Hippocampal formation (tissue), 2 donors: ENCODE measurements at regions not wholly inside any gene's neighbourhood (a gene's known extent, or its start where the extent isn't known, plus 50 kb on each side); places are given as distances from the start of the nearest gene placed in this dataset.

ENCODE experiments used
- DNase-seq, 2 donors: peaks; one replicate each; lab custom pipeline; 2025; lab: John Stamatoyannopoulos, UW

DNA sequence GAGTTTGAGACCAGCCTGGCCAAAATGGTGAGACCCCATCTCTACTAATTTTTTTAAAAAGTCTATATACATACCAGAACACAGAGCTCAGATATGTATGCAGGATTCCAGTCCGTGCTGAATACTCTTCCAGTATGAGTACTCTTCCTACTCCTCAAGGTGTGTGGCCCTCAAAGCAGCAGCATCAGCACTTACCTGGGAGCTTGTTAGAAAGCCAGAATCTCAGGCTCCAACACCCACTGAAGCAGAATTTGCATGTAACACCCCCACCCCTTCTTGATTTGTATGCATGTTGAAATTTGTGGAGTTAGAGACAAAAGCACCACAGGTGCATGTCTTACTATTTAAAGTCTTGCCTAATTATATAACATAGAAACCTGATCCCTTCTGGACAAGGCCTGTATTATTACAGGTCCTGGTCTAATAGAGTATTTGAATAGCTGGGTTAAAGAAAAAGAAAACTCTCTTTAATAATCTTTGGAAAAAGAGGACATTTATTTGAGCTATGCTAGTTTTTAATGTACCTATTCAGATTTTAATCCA lies 50.3 kb upstream of the NFE2L2 start:
- DNase-seq: no peak

DNA sequence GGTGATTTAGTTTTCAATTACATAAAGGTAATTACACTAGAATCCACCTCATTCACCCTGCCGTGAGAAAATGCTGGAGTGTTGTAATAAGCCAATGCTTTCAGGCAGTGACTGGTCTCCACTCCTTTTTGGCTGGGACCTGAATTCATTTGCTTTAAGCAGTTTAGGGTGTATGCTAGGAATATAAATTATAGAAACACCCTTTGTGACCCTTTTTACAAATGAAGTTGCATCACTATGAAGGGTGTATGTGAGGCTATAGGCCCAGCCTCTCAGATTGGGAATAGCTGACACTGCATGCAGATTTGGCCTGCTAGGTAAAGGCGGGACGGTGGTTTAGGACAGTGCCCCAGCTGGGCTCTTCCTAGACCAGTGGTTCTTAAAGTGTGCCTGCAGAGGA lies 50.8 kb upstream of the NFE2L2 start:
- no peak for DNase-seq

DNA sequence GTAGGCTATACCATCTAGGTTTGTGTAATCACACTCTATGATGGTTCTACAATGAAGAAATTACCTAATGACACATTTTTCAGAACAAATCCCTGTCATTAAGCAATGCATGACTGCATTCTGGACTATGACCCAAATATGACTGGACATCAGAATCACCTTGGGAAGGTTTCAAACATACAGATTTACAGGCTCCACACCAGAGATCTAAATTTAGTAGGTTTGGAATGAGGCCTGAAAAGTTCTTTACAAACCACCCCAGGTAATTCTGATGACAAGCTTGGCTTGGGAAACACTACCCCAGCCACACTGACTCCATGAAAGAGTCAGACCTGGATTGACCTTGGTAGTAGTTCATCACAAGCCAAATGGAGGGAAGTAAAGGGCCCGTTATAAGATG lies 52.2 kb upstream of the NFE2L2 start:
- DNase-seq: no peak

DNA sequence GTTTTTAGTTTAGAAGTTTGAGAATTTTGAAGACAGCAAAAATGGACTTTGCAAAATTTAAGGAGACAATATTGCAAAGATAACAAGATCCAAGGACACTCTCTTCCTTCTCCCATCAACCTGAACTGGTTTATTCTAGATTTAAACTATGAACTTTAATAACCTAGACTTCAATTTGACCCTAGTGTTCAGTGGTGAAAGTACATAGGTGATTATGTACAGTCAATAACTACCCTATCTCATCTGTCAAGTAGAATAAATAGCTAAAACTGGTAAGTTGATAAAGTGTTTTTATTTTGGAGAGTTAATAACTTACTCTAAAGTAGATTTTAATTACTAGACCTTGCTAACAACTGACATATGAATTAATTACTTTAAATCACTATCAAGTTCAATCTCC lies 52.9 kb upstream of the NFE2L2 start:
- DNase-seq: no peak

DNA sequence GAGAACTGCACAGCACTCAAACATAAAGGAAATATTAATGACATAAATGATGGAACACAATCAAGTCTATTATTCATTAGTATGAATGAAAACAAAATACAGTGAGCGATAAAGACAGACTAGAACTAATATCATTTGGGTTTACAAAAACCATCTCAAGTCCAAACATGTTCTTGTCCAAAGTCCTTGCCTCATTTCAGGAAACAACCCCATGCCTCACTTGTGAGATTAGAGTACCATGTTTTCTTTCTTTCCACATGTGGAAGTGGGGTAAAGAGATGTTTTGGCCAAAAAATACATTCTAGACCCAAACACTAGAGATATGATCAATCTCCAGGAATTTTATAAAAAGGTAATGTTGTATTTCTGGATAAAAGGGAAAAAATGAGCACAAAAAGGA lies 53.3 kb upstream of the NFE2L2 start:
- DNase-seq: no peak

DNA sequence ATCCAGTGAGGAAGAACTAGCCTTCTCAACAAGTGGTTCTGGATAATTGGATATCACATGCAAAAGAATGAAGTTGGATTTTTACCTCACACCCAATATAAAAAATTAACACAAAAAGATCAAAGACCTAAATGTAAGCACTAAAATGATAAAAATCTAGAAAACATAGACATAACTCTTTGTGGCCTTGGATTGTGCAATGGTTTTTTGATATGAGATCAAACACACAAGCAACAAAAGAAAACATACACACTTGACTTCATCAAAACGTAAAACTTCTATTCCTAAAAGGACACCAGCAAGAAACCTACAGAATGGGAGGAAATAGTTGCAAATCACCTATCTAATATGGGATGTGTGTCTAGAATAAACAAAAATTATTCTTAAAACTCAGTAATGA lies 54.1 kb upstream of the NFE2L2 start:
- DNase-seq: no peak

DNA sequence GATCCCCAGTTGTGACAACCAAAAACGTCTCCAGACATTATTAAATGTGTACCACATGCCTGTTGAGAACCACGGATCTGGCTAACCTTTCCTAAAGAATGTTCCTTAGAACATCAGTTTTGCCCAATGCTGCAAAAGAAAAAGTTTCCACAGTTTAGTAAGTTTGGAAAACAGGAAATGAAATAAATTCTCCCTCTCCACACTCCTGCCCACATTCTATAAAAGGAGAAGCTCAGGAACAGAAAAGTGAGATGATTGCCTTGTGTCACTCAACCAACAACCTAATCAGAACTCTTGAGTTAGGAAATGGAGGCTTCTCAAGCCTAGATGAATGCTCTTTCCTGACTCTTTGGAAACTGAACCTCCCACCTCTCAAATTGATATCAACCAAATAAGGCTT lies 56.1 kb upstream of the NFE2L2 start:
- DNase-seq: no peak

DNA sequence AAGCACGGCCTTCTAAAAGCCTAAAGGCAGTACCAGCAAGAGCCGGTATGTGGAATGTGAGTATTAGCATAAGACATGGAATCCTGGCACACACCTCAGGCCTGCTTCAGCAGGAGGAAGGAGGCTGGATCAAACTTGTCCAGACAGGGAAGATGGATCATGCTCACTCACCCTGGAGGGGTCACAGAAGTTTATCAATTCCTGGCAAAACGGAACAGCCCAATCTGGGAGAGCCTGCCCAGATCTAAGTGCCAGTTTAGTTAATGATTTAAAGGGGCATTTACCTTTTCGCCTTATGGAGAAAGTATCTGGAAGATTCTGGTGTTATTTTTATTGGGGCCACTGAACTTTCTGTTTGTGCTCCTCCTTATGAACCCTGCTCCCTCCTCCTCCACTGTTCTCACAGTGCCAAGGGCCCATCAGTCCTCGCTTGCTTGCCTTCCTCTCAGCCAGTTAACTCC lies 58.3 kb upstream of the NFE2L2 start:
- DNase-seq: no peak

DNA sequence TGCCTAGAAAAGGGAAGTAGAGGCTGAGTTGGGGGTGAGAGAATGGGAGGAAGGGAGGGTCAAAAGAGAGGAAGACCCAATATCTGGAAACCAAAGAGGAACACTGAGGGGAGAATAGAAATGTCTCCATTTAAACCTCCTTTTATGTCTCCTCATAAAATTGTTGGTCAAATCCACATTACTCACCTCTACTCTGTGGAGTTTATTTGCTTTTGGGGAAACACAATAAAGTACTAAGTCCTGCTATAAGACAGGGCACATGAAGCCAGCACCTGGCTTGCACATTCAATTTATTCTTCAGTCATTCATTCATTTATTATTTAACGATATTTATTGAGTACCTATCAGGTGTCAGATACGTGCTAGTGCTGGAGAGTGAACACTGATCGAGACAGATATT lies 60.3 kb upstream of the NFE2L2 start:
- no peak for DNase-seq

DNA sequence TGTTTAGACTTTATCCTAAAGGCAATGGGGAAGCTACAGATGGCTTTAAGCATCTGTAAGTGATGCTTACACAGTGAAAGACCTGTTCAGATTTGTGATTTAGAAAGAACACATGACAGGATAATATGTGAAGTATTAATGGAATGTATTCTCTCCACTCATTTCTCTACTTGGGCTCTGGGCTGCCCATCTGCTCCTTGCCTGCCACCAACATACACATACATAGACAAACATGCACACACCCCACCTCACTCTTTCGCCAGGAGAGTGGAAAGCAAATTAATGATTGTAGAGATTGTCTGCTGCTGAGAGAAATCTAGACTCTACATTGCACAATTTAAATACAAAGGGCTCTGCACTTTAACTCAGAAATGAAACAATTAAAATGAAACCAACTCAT lies 61.0 kb upstream of the NFE2L2 start:
- DNase-seq: no peak

DNA sequence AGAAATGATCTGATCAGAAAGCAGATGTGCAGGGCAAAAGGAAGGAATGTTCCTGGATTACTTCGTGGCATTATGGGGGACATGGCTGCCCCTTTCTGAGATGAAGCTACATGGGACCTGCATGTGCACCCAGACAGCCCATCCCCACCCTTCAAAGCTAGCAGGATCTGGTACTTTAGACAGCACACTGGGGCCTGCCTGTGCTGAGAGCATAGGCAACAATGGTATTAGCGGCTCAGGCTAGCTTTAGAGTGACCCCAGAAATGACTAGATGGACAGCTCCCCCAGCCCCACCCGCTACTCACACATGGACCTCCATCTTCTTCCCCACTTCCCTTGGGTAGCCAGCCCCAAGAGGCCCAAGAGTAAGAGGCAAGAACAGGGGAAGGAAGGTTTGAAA lies 61.5 kb upstream of the NFE2L2 start:
- DNase-seq: no peak

DNA sequence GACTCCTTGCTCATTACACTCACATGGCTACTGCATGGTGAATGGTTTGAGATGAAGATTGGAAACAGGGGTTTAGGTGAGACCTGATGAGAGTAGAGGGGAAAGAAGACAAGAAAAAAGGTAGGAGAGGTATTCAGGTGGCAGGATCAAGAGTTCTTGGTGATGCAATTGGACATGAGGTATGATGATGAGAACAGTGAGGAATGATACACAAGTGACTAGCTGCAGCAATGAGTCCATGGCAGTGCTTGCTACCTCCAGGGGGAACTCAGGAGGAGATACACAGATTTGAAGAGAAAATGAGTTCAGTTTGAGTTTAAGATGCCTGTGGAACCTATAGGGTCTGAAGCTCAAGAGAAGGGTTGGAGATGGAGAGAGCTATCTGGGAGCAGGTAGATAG lies 62.1 kb upstream of the NFE2L2 start:
- no peak for DNase-seq

DNA sequence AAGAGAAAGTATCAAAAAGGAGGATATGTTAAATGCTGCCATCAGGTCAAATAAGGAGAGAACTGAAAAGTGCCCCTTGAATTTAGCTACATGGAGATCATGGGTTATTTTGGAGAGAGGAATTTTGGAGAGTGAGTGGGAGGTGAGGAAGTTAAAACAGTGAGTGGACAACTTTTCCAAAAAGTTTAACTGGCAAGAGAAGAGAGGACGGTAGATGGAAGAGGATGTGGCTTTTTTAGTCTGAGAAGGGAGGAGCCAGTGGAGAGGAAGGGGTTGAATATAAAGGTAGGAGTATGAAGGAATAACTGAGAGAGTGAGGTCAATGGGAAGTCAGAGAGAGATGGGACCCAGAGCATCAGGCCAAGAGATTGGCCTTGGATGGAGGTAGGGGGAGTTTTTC lies 62.5 kb upstream of the NFE2L2 start:
- no peak for DNase-seq

DNA sequence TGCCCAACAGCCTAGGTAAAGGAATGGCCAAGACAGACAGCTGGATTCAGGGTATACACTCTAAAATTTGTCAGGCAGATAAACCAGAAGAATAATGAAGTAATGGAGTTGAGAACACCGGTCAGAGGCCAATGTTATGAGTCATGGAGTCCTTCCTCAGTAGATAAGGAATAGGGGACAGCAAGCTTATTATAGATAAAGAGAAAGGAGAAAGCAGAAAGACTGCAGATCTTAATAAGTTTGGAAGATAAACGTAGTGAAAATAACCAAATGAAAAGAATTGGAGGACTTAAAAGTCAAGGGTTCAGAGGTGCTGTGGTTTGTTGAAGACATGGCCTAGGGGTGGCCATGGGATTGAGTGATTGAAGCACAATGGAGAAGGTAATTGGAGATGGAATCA lies 63.5 kb upstream of the NFE2L2 start:
- no peak for DNase-seq

DNA sequence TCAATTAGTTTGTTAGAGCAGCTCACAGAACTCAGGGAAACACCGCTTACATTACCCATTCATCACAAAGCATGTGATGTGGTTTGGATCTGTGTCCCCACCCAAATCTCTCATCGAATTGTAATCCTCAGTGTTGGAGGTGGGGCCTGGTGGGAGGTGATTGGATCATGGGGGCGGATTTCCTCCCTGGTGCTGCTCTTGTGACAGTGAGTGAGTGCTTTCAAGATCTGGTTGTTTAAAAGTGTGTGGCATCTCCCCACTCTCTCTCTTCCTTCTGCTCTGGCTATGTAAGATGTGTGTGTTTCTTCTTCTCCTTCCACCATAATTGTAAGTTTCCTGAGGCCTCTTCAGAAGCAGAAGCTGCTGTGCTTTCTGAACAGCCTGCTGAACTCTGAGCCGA lies 63.5 kb upstream of the AGPS start:
- DNase-seq: no peak

DNA sequence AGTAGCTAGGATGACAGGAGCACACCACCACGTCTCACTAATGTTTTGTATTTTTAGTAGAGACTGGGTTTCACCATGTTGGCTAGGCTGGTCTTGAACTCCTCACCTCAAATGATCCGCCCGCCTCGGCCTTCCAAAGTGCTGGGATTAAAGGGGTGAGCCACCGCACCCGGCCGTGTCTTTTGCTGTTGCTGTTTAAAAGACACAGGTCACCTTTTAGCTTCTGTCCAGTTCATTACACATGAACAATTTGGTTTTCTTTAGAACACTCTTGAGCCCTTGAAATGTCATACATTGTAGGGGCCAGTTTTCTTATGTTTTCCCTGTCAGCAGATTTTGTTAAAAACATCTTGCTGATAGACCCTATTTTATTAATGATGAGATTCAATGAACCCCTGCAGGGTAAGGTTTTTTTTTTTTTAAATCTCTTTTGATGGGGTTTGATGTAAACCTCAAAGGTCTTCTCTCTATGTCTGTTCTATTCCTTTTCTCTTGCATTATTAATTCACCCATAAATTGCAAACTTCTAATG lies 61.0 kb upstream of the AGPS start:
- DNase-seq: no peak

DNA sequence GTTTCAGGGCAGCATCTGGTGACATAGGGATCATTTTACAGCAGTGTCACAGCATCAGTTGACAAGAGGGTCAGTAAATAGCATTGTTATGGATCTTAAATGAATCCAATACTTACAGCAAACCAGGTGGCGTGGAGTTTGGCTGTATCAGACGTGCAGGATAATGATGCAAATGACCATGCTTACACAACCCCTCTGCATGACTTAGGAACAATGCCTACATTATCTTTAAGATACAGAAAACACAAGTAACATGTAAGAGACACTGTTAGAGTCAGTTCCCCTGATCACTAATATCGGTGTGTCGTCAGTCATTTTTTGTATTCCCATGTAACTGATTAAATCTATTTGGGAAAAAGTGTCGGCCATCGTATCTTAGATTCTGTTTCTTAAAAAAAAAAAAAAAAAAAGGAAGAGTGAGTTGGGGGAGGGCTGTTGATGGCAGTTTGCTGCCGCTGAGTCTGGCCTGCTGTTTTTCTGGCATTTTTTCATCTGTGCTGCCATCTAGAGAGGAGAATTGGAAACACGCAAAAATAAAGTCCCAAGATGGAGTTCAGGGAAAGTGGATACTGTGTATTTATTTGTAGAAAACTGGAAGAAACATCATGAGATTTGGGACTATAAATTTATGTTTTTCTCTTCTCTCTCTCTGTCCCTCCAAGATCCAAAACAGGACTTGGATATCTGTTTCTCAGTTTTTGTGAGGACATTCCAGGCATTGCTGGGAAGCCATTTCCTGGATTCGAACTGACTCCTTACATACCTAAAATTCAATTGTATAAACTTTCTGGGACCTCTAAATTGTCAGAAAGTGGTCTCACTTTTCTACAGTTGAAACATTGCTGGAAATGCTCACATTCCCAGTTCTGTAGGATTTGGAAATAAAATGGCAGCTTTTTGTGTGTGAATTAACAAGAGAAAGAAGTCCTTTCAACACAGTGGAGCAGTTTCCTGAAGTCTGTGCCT lies 60.3 kb upstream of the AGPS start:
- peak; percentile 8 to 87 for DNase-seq

DNA sequence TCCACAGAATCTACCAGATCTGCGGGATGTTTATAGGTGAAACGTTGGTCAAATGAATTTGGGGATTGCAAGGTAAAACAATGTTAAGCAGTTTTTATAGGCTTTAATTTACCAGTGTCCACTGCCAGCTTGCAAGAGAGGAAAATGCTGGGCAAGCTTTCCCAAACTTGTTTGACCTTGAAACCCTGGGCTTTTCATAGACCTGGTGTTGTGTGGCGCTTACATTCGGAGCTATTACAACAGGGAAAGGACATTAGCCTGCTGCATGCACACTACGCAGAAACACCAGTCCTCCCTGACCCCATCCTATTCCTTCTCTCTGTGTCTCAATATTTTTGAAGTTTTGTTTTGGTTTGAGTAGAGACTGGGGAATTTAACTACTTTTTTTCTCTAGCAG lies 59.6 kb upstream of the AGPS start:
- DNase-seq: no peak

DNA sequence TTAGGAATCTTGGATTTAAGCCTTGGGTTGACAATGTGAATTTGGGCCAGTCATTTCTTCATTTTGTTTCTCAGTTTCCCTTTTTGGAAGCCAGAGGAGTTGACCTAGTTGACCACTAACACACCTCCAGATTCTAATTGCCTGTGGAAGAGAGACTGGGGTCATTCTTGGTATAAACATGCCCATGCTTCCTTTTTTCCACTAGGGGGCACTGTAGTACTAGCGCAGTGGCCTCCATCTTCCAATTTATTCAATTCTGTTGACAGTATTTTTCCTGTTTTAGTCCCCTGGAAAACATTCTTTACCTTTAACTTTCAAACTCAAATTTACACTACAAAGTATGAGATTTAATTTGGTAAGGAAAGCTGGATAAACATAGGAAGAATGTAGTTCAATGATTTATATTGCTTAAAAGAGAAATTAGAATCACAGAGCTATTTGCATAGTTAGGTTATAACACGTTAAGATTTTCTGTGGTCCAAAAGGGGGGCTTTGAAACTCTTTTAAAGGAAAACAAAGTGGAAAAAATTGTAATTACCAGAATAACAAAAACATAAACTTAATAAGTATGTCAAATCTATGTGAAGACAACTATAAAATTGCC lies 57.5 kb upstream of the AGPS start:
- peak; percentile 14 to 80 for DNase-seq

DNA sequence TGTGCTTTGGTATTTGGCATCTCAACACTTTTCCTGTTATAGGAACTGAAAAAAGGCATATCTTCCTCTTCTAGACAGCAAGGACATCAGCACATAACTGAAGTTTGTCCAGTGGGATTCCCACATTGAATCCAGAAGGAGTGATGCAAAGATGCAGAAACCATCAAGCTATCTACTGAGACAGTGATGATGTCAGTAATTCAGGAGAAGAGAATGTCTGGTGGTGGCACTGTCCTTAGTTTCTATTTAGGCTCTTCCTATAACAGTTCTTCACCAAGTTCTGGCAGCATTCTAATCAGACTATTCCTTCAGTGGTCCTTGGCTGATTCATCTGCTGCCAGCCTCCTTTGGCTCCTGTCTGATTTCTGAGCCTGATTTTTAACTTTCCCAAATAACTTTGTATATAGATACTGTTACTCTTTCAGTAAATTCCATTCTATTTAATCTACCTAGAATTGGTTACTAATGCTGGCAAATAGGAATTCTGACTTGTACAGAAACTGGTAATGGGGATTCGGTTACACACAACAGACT lies 56.6 kb upstream of the AGPS start:
- DNase-seq: no peak

DNA sequence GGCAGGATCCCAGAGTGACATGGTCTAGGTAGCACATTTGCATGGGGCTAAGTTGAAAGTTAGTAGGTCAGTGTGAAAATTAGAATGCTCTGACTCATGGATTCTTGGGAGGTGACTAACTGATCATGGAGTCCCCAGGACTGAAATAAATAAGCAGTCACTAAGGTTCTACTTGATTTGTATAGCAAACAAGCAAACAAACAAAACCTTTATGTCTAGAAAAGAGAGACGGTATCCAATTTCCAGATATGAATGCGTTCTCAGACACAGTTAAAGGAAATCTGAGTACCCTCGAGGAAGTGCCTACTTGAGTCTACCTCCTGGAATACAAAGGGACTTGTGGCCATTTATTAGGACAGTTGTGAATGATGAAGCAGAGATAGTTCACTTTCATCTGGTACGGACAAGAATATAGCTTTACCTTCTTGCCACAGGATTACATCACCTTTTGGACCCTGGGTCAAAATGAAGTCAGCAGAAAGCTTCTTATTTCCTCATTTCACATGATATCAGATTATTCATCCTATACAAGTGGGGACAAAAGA lies 54.3 kb upstream of the AGPS start:
- DNase-seq: no peak

DNA sequence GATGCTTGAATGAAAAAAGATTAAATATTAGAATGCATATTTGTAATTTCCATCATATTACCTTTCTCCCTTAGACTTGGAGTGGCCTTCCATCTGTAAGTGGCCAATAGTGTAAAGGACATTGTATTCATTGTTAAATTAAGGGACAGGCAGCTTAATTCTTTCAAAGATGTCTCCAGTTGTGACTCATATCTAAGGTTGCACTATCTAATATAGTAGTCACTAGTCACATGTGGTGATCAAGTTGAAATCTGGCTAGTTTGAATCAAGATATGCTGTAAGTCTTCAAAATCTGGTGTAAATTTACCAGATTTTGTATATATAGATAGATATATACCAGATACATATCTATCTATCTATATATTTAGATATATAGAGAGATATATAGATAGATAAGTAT lies 52.4 kb upstream of the AGPS start:
- DNase-seq: no peak
